Endodermal cell (in vitro differentiated cells): ENCODE measurements at regions not wholly inside any gene's neighbourhood (a gene's known extent, or its start where the extent isn't known, plus 50 kb on each side); places are given as distances from the start of the nearest gene placed in this dataset.

ENCODE experiments used
- DNase-seq: peaks from one replicate; pipeline ENCODE4 v3.0.0-alpha.2; 2017
- H3K27ac ChIP-seq: 2 replicates; pipeline ENCODE4 v1.5.1; 2013; ENCODE audit warnings: mild to moderate bottlenecking, low read depth, low read length, moderate library complexity
- H3K27me3 ChIP-seq: 2 replicates; pipeline ENCODE4 v1.6.1; 2013; ENCODE audit warnings: mild to moderate bottlenecking, low read length, moderate library complexity; ENCODE audit not compliant: insufficient read depth, control insufficient read depth, poor library complexity, severe bottlenecking
- H3K36me3 ChIP-seq: 2 replicates; pipeline ENCODE4 v1.7.0; 2013; ENCODE audit warnings: mild to moderate bottlenecking, low read length, moderate library complexity; ENCODE audit not compliant: control insufficient read depth, insufficient read depth
- H3K4me1 ChIP-seq: one replicate; pipeline ENCODE4 v1.7.0; 2013; ENCODE audit warnings: low read length; ENCODE audit not compliant: control insufficient read depth, insufficient read depth
- H3K4me3 ChIP-seq: 2 replicates; pipeline ENCODE4 v1.5.1; 2013; ENCODE audit warnings: mild to moderate bottlenecking, low read length, moderate library complexity
- H3K9ac ChIP-seq: 2 replicates; pipeline ENCODE4 v1.6.1; 2013; ENCODE audit warnings: mild to moderate bottlenecking, low read length, moderate library complexity; ENCODE audit not compliant: poor library complexity, severe bottlenecking; ENCODE audit errors: extremely low read depth
- H3K9me3 ChIP-seq: 2 replicates; pipeline ENCODE4 v1.6.1; 2013; ENCODE audit warnings: mild to moderate bottlenecking, low read length, moderate library complexity; ENCODE audit not compliant: control insufficient read depth
- H3K27ac Mint-ChIP-seq: 2 replicates; pipeline ENCODE4 v1.8.0; 2020; ENCODE audit warnings: mixed read lengths
- H3K27me3 Mint-ChIP-seq: 2 replicates; pipeline ENCODE4 v1.8.0; 2021; ENCODE audit warnings: mild to moderate bottlenecking, mixed read lengths; ENCODE audit not compliant: insufficient read depth
- H3K36me3 Mint-ChIP-seq: 2 replicates; pipeline ENCODE4 v1.8.0; 2020; ENCODE audit warnings: low read depth, mixed read lengths
- H3K4me1 Mint-ChIP-seq: 2 replicates; pipeline ENCODE4 v1.8.0; 2020; ENCODE audit warnings: mixed read lengths
- H3K4me3 Mint-ChIP-seq: 2 replicates; pipeline ENCODE4 v1.8.0; 2020; ENCODE audit warnings: mild to moderate bottlenecking, moderate library complexity, mixed read lengths
- H3K9me3 Mint-ChIP-seq: 2 replicates; pipeline ENCODE4 v1.8.0; 2020; ENCODE audit warnings: mild to moderate bottlenecking, mixed read lengths
- CTCF ChIP-seq: fragments of 200-600 bp; sonication (generic); conservative IDR thresholded peaks from 2 replicates; pipeline ENCODE4 v1.5.0; 2021; ENCODE audit warnings: antibody characterized with exemption, mild to moderate bottlenecking
- WGBS, 2 experiments: methylation state at CpG; one replicate each; pipeline versions ENCODE4 v1.1.5 to v1.1.7; 2013; ENCODE audit warnings: missing lambda C conversion rate in 2 of 2, mixed read lengths in 1 of 2; ENCODE audit not compliant: insufficient coverage in 1 of 2, insufficient read length in 1 of 2; 5-methylcytosine and 5-hydroxymethylcytosine counted together

- WGBS, 2 experiments, result 89 to 90% methylated on average over 2 of the region's 2 CpGs
- no peaks in the 10 kb centered on the region for H3K27me3 ChIP-seq
- Mint-ChIP-seq H3K4me1 (peaks cover 5% of the 10 kb centered on the region), H3K27ac (no peak overlapping the region), H3K27me3 (no peaks in the 10 kb centered on the region), H3K4me3 (no peak overlapping the region), H3K36me3 (no peaks in the 10 kb centered on the region), H3K9me3 (no peaks in the 10 kb centered on the region)
- no peaks in the 10 kb centered on the region for H3K9me3 ChIP-seq
- no peaks in the 10 kb centered on the region for H3K36me3 ChIP-seq
- TF ChIP-seq CTCF, result no peak
- DNase-seq, result no peak
- H3K27ac ChIP-seq, result no peak overlapping the region
- H3K4me3 ChIP-seq, result no peak overlapping the region
- H3K4me1 ChIP-seq, result no peaks in the 10 kb centered on the region
- no peak overlapping the region for H3K9ac ChIP-seq
Observed at GRCh38 chr9:79163544-79163943, 408.2 kb upstream of the TLE4 start.

GRCh38 chr9:79164406-79164805, 407.4 kb upstream of the TLE4 start:
- H3K36me3 Mint-ChIP-seq, result no peaks in the 10 kb centered on the region
- no peaks in the 10 kb centered on the region for H3K9me3 Mint-ChIP-seq
- H3K4me1 Mint-ChIP-seq, result peaks cover 5% of the 10 kb centered on the region
- TF ChIP-seq CTCF, result no peak
- 93 to 100% methylated on average over 2 to 4 of the region's 4 CpGs for WGBS, 2 experiments
- Histone ChIP-seq H3K9ac (no peak overlapping the region), H3K4me1 (no peaks in the 10 kb centered on the region), H3K27me3 (no peaks in the 10 kb centered on the region), H3K9me3 (no peaks in the 10 kb centered on the region), H3K27ac (no peak overlapping the region), H3K4me3 (no peak overlapping the region), H3K36me3 (no peaks in the 10 kb centered on the region)
- H3K27ac Mint-ChIP-seq, result no peak overlapping the region
- no peak overlapping the region for H3K4me3 Mint-ChIP-seq
- no peak for DNase-seq
- no peaks in the 10 kb centered on the region for H3K27me3 Mint-ChIP-seq

- Mint-ChIP-seq H3K4me1 (peaks cover 5% of the 10 kb centered on the region), H3K9me3 (no peaks in the 10 kb centered on the region), H3K27me3 (no peaks in the 10 kb centered on the region), H3K27ac (no peak overlapping the region), H3K4me3 (no peak overlapping the region), H3K36me3 (no peaks in the 10 kb centered on the region)
- H3K4me1 ChIP-seq, result no peaks in the 10 kb centered on the region
- TF ChIP-seq CTCF, result no peak
- no peak for DNase-seq
- no peaks in the 10 kb centered on the region for H3K36me3 ChIP-seq
- WGBS, 2 experiments, result 95 to 96% methylated on average over 3 to 5 of the region's 5 CpGs
- no peak overlapping the region for H3K4me3 ChIP-seq
- H3K27me3 ChIP-seq, result no peaks in the 10 kb centered on the region
- no peak overlapping the region for H3K27ac ChIP-seq
- H3K9me3 ChIP-seq, result no peaks in the 10 kb centered on the region
- no peak overlapping the region for H3K9ac ChIP-seq
Observed at GRCh38 chr9:79165020-79165780, 406.6 kb upstream of the TLE4 start.
